ENCODE measurements at regions not wholly inside any gene's neighbourhood (a gene's known extent, or its start where the extent isn't known, plus 50 kb on each side); places are given as distances from the start of the nearest gene placed in this dataset.

DNA sequence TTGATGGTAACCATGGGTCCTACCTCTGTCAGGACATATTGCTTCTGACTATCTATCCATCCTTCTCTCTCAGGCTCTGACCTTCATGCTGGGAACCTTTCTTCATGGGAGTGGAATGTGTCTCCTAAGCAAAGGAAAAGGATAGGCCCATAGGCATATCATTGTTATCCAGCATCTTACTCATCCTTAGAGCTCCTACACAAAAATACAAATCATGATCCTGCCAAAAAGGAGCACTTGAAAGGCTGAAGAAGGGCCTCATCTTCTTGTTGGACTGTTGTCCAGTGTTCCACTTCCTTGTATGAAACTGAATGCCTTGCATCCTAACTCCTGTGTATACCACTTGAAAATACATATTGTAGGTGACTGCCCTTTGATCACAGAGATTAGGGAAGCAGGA, 96.1 kb upstream of the SOX2 start:
- Histone ChIP-seq H3K27ac (replicated peaks; ENCODE audit: low read length) (no peak overlapping the region), H2BK15ac (ENCODE audit: low read length) (no peak overlapping the region), H3K18ac (ENCODE audit: low read length) (no peak overlapping the region), H3K4me2 (ENCODE audit: insufficient read depth, low read length, poor library complexity, severe bottlenecking) (no peak overlapping the region), H3K23ac (ENCODE audit: low read depth, low read length, poor library complexity) (no peak overlapping the region), H3K9me3 (replicated peaks in 1 of 2; ENCODE audit: control insufficient read depth in 2 of 2, insufficient read depth in 1 of 2, low read depth in 1 of 2, low read length in 2 of 2) (peaks cover 0 to 4% of the 10 kb centered on the region in 2 donors), H4K91ac (ENCODE audit: low read depth, low read length, poor library complexity) (no peak overlapping the region), H4K8ac (ENCODE audit: low read depth, low read length) (no peak overlapping the region), H3K4ac (ENCODE audit: low read length) (no peak overlapping the region), H2BK5ac (ENCODE audit: low read length) (no peak overlapping the region), H3K36me3 (replicated peaks in 1 of 2; ENCODE audit: control insufficient read depth in 2 of 2, insufficient read depth in 2 of 2, low read length in 2 of 2) (peaks cover 0 to 8% of the 10 kb centered on the region in 2 donors), H3K4me1 (ENCODE audit: control insufficient read depth in 2 of 2, insufficient read depth in 1 of 2, low read depth in 1 of 2, low read length in 2 of 2) (peaks cover 9 to 47% of the 10 kb centered on the region in 2 donors), H3K14ac (ENCODE audit: low read length) (no peak overlapping the region), H2BK120ac (ENCODE audit: low read depth, low read length) (no peak overlapping the region), H2AFZ (ENCODE audit: low read length) (no peak overlapping the region), H3K79me1 (ENCODE audit: low read depth, low read length) (no peaks in the 10 kb centered on the region), H3K4me3 (ENCODE audit: low read length in 2 of 2) (no peak overlapping the region), H2BK12ac (ENCODE audit: low read length) (no peak overlapping the region), H3K27me3 (ENCODE audit: control insufficient read depth in 3 of 3, insufficient read depth in 3 of 3, low read depth in 1 of 3, low read length in 3 of 3) (no peaks in the 10 kb centered on the region), H2AK5ac (ENCODE audit: low read depth, low read length) (no peak overlapping the region), H3K9ac (ENCODE audit: low read depth, low read length, poor library complexity) (no peak overlapping the region)
- no peak for DNase-seq (ENCODE audit: low spot score)

- peaks cover 0 to 4% of the 10 kb centered on the region in 2 donors for H3K9me3 ChIP-seq (replicated peaks in 1 of 2; ENCODE audit: control insufficient read depth in 2 of 2, insufficient read depth in 1 of 2, low read depth in 1 of 2, low read length in 2 of 2)
- H2BK120ac ChIP-seq (ENCODE audit: low read depth, low read length): no peak overlapping the region
- H3K4me2 ChIP-seq (ENCODE audit: insufficient read depth, low read length, poor library complexity, severe bottlenecking): no peak overlapping the region
- no peak overlapping the region for H3K4ac ChIP-seq (ENCODE audit: low read length)
- peaks cover 0 to 8% of the 10 kb centered on the region in 2 donors for H3K36me3 ChIP-seq (replicated peaks in 1 of 2; ENCODE audit: control insufficient read depth in 2 of 2, insufficient read depth in 2 of 2, low read length in 2 of 2)
- H2BK5ac ChIP-seq (ENCODE audit: low read length): no peak overlapping the region
- no peaks in the 10 kb centered on the region for H3K79me1 ChIP-seq (ENCODE audit: low read depth, low read length)
- H4K8ac ChIP-seq (ENCODE audit: low read depth, low read length): no peak overlapping the region
- peaks cover 9 to 44% of the 10 kb centered on the region in 2 donors for H3K4me1 ChIP-seq (ENCODE audit: control insufficient read depth in 2 of 2, insufficient read depth in 1 of 2, low read depth in 1 of 2, low read length in 2 of 2)
- no peak overlapping the region for H3K18ac ChIP-seq (ENCODE audit: low read length)
- H3K27ac ChIP-seq (replicated peaks; ENCODE audit: low read length): no peak overlapping the region
- no peak overlapping the region for H2BK15ac ChIP-seq (ENCODE audit: low read length)
- H3K27me3 ChIP-seq (ENCODE audit: control insufficient read depth in 3 of 3, insufficient read depth in 3 of 3, low read depth in 1 of 3, low read length in 3 of 3): no peaks in the 10 kb centered on the region
- no peak overlapping the region for H3K9ac ChIP-seq (ENCODE audit: low read depth, low read length, poor library complexity)
- H3K4me3 ChIP-seq (ENCODE audit: low read length in 2 of 2): no peak overlapping the region
- H4K91ac ChIP-seq (ENCODE audit: low read depth, low read length, poor library complexity): no peak overlapping the region
- no peak overlapping the region for H3K23ac ChIP-seq (ENCODE audit: low read depth, low read length, poor library complexity)
- H2AFZ ChIP-seq (ENCODE audit: low read length): no peak overlapping the region
- H2AK5ac ChIP-seq (ENCODE audit: low read depth, low read length): no peak overlapping the region
- no peak overlapping the region for H2BK12ac ChIP-seq (ENCODE audit: low read length)
- DNase-seq (ENCODE audit: low spot score): no peak
- H3K14ac ChIP-seq (ENCODE audit: low read length): no peak overlapping the region
Measured at GRCh38 chr3:181614878-181615277, 96.8 kb upstream of the SOX2 start.

GRCh38 chr3:181613813-181614212, 97.9 kb upstream of the SOX2 start:
- H2BK5ac ChIP-seq (ENCODE audit: low read length): no peak overlapping the region
- peaks cover 0 to 7% of the 10 kb centered on the region in 2 donors for H3K36me3 ChIP-seq (replicated peaks in 1 of 2; ENCODE audit: control insufficient read depth in 2 of 2, insufficient read depth in 2 of 2, low read length in 2 of 2)
- no peak overlapping the region for H2BK120ac ChIP-seq (ENCODE audit: low read depth, low read length)
- H3K4ac ChIP-seq (ENCODE audit: low read length): no peak overlapping the region
- no peak overlapping the region for H3K27ac ChIP-seq (replicated peaks; ENCODE audit: low read length)
- DNase-seq (ENCODE audit: low spot score): no peak
- H2BK15ac ChIP-seq (ENCODE audit: low read length): no peak overlapping the region
- no peak overlapping the region for H3K18ac ChIP-seq (ENCODE audit: low read length)
- H3K9ac ChIP-seq (ENCODE audit: low read depth, low read length, poor library complexity): no peak overlapping the region
- H3K4me3 ChIP-seq (ENCODE audit: low read length in 2 of 2): peak overlapping the region in 1 of 2 donors; percentile 49
- H2AFZ ChIP-seq (ENCODE audit: low read length): peak overlapping the region; percentile 7
- no peaks in the 10 kb centered on the region for H3K27me3 ChIP-seq (ENCODE audit: control insufficient read depth in 3 of 3, insufficient read depth in 3 of 3, low read depth in 1 of 3, low read length in 3 of 3)
- H3K9me3 ChIP-seq (replicated peaks in 1 of 2; ENCODE audit: control insufficient read depth in 2 of 2, insufficient read depth in 1 of 2, low read depth in 1 of 2, low read length in 2 of 2): peaks cover 0 to 4% of the 10 kb centered on the region in 2 donors
- no peak overlapping the region for H3K4me2 ChIP-seq (ENCODE audit: insufficient read depth, low read length, poor library complexity, severe bottlenecking)
- no CpG with 5 or more reads among the region's 1 CpG for WGBS, 2 donors (ENCODE audit: extremely low coverage in 2 of 2, insufficient read length in 2 of 2, insufficient replicate concordance in 1 of 2)
- H3K4me1 ChIP-seq (ENCODE audit: control insufficient read depth in 2 of 2, insufficient read depth in 1 of 2, low read depth in 1 of 2, low read length in 2 of 2): peaks cover 9 to 48% of the 10 kb centered on the region in 2 donors
- no peak overlapping the region for H2AK5ac ChIP-seq (ENCODE audit: low read depth, low read length)
- no peak overlapping the region for H4K91ac ChIP-seq (ENCODE audit: low read depth, low read length, poor library complexity)
- no peak overlapping the region for H2BK12ac ChIP-seq (ENCODE audit: low read length)
- no peaks in the 10 kb centered on the region for H3K79me1 ChIP-seq (ENCODE audit: low read depth, low read length)
- H4K8ac ChIP-seq (ENCODE audit: low read depth, low read length): no peak overlapping the region
- H3K14ac ChIP-seq (ENCODE audit: low read length): no peak overlapping the region
- no peak overlapping the region for H3K23ac ChIP-seq (ENCODE audit: low read depth, low read length, poor library complexity)

- no peak overlapping the region for H3K4ac ChIP-seq (ENCODE audit: low read length)
- no peak overlapping the region for H4K8ac ChIP-seq (ENCODE audit: low read depth, low read length)
- no peak overlapping the region for H3K18ac ChIP-seq (ENCODE audit: low read length)
- H2BK12ac ChIP-seq (ENCODE audit: low read length): no peak overlapping the region
- no peak overlapping the region for H2AFZ ChIP-seq (ENCODE audit: low read length)
- no peak overlapping the region for H3K14ac ChIP-seq (ENCODE audit: low read length)
- H3K23ac ChIP-seq (ENCODE audit: low read depth, low read length, poor library complexity): no peak overlapping the region
- H3K4me3 ChIP-seq (ENCODE audit: low read length in 2 of 2): peak overlapping the region in 1 of 2 donors; percentile 49
- peaks cover 0 to 5% of the 10 kb centered on the region in 2 donors for H3K36me3 ChIP-seq (replicated peaks in 1 of 2; ENCODE audit: control insufficient read depth in 2 of 2, insufficient read depth in 2 of 2, low read length in 2 of 2)
- WGBS, 2 donors (ENCODE audit: extremely low coverage in 2 of 2, insufficient read length in 2 of 2, insufficient replicate concordance in 1 of 2): no CpG with 5 or more reads among the region's 1 CpG
- H3K79me1 ChIP-seq (ENCODE audit: low read depth, low read length): no peaks in the 10 kb centered on the region
- no peak overlapping the region for H2BK120ac ChIP-seq (ENCODE audit: low read depth, low read length)
- peaks cover 9 to 50% of the 10 kb centered on the region in 2 donors for H3K4me1 ChIP-seq (ENCODE audit: control insufficient read depth in 2 of 2, insufficient read depth in 1 of 2, low read depth in 1 of 2, low read length in 2 of 2)
- DNase-seq (ENCODE audit: low spot score): no peak
- H2BK15ac ChIP-seq (ENCODE audit: low read length): no peak overlapping the region
- H3K27ac ChIP-seq (replicated peaks; ENCODE audit: low read length): no peak overlapping the region
- no peak overlapping the region for H2AK5ac ChIP-seq (ENCODE audit: low read depth, low read length)
- no peak overlapping the region for H3K9ac ChIP-seq (ENCODE audit: low read depth, low read length, poor library complexity)
- no peak overlapping the region for H2BK5ac ChIP-seq (ENCODE audit: low read length)
- H4K91ac ChIP-seq (ENCODE audit: low read depth, low read length, poor library complexity): no peak overlapping the region
- H3K9me3 ChIP-seq (replicated peaks in 1 of 2; ENCODE audit: control insufficient read depth in 2 of 2, insufficient read depth in 1 of 2, low read depth in 1 of 2, low read length in 2 of 2): peaks cover 0 to 4% of the 10 kb centered on the region in 2 donors
- H3K4me2 ChIP-seq (ENCODE audit: insufficient read depth, low read length, poor library complexity, severe bottlenecking): no peak overlapping the region
- H3K27me3 ChIP-seq (ENCODE audit: control insufficient read depth in 3 of 3, insufficient read depth in 3 of 3, low read depth in 1 of 3, low read length in 3 of 3): no peaks in the 10 kb centered on the region
Measured at GRCh38 chr3:181613191-181613590, 98.5 kb upstream of the SOX2 start.
